KMS-11 (cell line): ENCODE measurements at regions not wholly inside any gene's neighbourhood (a gene's known extent, or its start where the extent isn't known, plus 50 kb on each side); places are given as distances from the start of the nearest gene placed in this dataset.

Source experiments
- H2AFZ ChIP-seq: fragments of 200-600 bp; sonication (generic); 2 replicates; pipeline ENCODE4 v1.6.1; 2016; ENCODE audit warnings: antibody characterized with exemption, mixed run types, low read depth
- H3K27ac ChIP-seq: fragments of 200-600 bp; sonication (generic); 2 replicates; pipeline ENCODE4 v1.6.1; 2016; ENCODE audit warnings: mild to moderate bottlenecking, mixed run types
- H3K27me3 ChIP-seq: fragments of 200-600 bp; sonication (generic); 2 replicates; pipeline ENCODE4 v1.6.1; 2017; ENCODE audit warnings: mild to moderate bottlenecking, low read depth, mixed run types, moderate library complexity; ENCODE audit not compliant: insufficient read depth
- H3K36me3 ChIP-seq: fragments of 200-600 bp; sonication (generic); 2 replicates; pipeline ENCODE4 v1.6.1; 2017; ENCODE audit warnings: mild to moderate bottlenecking, mixed run types; ENCODE audit not compliant: insufficient read depth
- H3K4me1 ChIP-seq: fragments of 200-600 bp; sonication (generic); 2 replicates; pipeline ENCODE4 v1.6.1; 2016; ENCODE audit warnings: mild to moderate bottlenecking, low read depth, mixed run types; ENCODE audit not compliant: poor library complexity, severe bottlenecking
- H3K4me2 ChIP-seq: fragments of 200-600 bp; sonication (generic); 2 replicates; pipeline ENCODE4 v1.7.0; 2016; ENCODE audit warnings: mild to moderate bottlenecking, mixed run types
- H3K4me3 ChIP-seq: fragments of 200-600 bp; sonication (generic); IDR thresholded peaks from 2 replicates; pipeline ENCODE4 v1.6.1; 2017; ENCODE audit warnings: low read depth, low read length, mixed read lengths; ENCODE audit not compliant: insufficient read depth
- H3K79me2 ChIP-seq: fragments of 200-600 bp; sonication (generic); 2 replicates; pipeline ENCODE4 v1.6.1; 2016; ENCODE audit warnings: low read depth, mixed run types; ENCODE audit not compliant: insufficient read depth
- H3K9ac ChIP-seq: fragments of 200-600 bp; sonication (generic); 2 replicates; pipeline ENCODE4 v1.6.1; 2016; ENCODE audit warnings: mild to moderate bottlenecking, mixed run types
- H4K20me1 ChIP-seq: fragments of 200-600 bp; sonication (generic); 2 replicates; pipeline ENCODE4 v1.6.1; 2016; ENCODE audit warnings: mild to moderate bottlenecking, mixed run types; ENCODE audit not compliant: insufficient read depth
- TF ChIP-seq, protein P1 (sequence below): fragments of 200-600 bp; sonication (generic); conservative IDR thresholded peaks from 2 replicates; pipeline ENCODE4 v1.6.1; 2017; ENCODE audit warnings: low read depth, mild to moderate bottlenecking, antibody characterized with exemption, low read length, moderate library complexity, mixed read lengths

DNA sequence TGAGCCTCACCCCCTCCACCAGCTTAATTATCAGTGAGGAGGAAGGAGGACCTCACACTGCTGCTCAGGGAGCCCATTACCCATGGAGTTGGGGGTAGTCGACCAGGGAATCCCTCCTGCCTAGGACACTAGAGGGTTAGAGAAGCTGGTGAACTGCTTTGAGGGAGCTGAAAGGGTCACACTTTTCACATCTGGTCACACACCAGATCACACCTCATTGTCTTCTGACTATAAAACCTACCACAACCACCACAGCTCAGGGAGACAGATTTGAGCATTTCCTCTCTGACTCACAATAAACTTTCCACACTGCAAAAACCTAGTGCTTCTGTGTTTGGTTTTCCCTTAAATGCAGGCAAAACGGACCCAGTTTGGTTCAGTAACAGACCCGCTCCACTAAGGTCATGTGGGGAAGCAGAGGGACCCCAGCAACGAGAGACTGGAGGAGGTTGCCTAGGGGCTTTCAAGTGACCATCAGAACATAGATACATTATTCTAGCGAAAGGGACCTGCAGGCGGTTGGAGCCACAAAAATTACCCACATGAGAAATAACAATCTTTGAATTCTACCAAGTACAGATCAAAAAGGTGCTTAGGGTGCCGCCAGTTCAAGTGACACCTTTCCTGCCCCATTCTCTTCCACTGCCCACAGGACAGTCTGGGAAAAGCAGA lies 151.4 kb upstream of the AVPR1A start:
- no peak overlapping the region for H3K4me2 ChIP-seq
- no peak overlapping the region for H3K4me3 ChIP-seq
- no peak overlapping the region for H2AFZ ChIP-seq
- H3K4me1 ChIP-seq, result no peaks in the 10 kb centered on the region
- no peak overlapping the region for H3K27ac ChIP-seq
- no peaks in the 10 kb centered on the region for H3K79me2 ChIP-seq
- TF ChIP-seq, protein P1, sequence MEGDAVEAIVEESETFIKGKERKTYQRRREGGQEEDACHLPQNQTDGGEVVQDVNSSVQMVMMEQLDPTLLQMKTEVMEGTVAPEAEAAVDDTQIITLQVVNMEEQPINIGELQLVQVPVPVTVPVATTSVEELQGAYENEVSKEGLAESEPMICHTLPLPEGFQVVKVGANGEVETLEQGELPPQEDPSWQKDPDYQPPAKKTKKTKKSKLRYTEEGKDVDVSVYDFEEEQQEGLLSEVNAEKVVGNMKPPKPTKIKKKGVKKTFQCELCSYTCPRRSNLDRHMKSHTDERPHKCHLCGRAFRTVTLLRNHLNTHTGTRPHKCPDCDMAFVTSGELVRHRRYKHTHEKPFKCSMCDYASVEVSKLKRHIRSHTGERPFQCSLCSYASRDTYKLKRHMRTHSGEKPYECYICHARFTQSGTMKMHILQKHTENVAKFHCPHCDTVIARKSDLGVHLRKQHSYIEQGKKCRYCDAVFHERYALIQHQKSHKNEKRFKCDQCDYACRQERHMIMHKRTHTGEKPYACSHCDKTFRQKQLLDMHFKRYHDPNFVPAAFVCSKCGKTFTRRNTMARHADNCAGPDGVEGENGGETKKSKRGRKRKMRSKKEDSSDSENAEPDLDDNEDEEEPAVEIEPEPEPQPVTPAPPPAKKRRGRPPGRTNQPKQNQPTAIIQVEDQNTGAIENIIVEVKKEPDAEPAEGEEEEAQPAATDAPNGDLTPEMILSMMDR, result no peak
- no peaks in the 10 kb centered on the region for H3K27me3 ChIP-seq
- no peak overlapping the region for H3K9ac ChIP-seq
- no peaks in the 10 kb centered on the region for H3K36me3 ChIP-seq
- no peaks in the 10 kb centered on the region for H4K20me1 ChIP-seq

DNA sequence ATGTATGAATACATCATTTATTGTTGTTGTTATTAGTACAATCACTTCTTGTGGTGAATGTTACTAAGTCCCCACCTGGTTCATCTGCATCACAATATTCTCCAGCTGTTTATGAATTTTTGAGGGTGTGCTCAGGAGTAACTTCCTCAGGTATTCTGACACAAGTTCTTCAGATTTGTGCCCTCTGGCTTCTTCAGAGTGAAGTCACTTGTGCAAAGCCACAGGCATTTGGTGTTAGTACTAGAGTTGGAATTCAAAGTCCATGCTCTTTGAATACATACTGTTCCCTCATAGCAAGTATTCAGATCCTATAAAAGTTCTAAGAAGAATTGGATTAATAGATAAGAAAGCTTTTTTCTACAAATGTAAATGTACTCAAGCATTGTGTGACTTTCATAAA lies 150.3 kb upstream of the AVPR1A start:
- no peaks in the 10 kb centered on the region for H3K4me1 ChIP-seq
- TF ChIP-seq, protein P1, result no peak
- H3K27me3 ChIP-seq, result no peaks in the 10 kb centered on the region
- H3K4me3 ChIP-seq, result no peak overlapping the region
- H3K27ac ChIP-seq, result no peak overlapping the region
- no peaks in the 10 kb centered on the region for H4K20me1 ChIP-seq
- no peaks in the 10 kb centered on the region for H3K79me2 ChIP-seq
- H3K36me3 ChIP-seq, result no peaks in the 10 kb centered on the region
- no peak overlapping the region for H2AFZ ChIP-seq
- no peak overlapping the region for H3K4me2 ChIP-seq
- H3K9ac ChIP-seq, result no peak overlapping the region

DNA sequence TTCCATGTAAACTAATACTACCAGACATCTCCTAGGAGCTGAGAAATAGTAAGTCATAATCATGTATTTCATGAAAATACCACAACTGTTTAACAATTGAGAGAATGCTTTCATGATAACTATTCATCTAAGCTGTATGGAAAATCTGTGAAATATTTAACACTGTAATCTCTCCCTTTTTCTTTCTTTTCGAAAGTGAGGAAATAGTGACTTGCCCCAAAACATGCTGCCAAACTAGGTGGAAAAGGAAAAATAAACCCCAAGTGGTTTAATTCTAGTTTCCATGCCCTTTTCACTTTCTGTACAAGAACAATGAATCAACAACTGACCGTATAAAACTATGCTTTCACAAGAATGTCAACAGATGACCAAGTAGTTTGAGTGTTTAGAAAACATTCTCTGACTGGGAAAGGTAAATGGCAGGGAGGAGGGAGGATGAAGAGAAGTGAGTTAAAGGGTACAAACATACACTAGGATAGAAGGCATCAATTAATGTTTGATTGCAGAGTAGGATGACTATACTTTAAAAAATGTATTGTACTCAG lies 147.5 kb upstream of the AVPR1A start:
- Histone ChIP-seq H3K36me3 (no peaks in the 10 kb centered on the region), H3K4me3 (no peak overlapping the region), H4K20me1 (no peaks in the 10 kb centered on the region), H3K4me1 (no peaks in the 10 kb centered on the region), H3K4me2 (no peak overlapping the region), H2AFZ (no peak overlapping the region), H3K79me2 (no peaks in the 10 kb centered on the region), H3K27ac (no peak overlapping the region), H3K9ac (no peak overlapping the region), H3K27me3 (no peaks in the 10 kb centered on the region)
- TF ChIP-seq, protein P1, result no peak

DNA sequence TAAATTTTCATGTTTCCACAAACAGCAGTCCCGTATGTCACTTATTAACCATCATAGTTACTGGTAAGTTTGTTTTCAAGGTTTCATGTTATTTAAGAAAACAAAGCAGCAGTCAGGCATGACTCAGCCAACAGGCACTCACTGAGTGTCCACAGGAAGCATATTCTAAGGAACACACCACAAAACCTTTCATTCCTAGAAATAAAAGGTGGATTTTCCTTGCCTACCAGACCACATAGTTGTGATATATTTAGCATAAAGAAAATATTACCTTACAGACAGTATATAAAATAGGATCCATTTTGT lies 143.3 kb upstream of the AVPR1A start:
- H2AFZ ChIP-seq, result no peak overlapping the region
- H3K4me2 ChIP-seq, result no peak overlapping the region
- no peak overlapping the region for H3K27ac ChIP-seq
- TF ChIP-seq, protein P1, result no peak
- H3K79me2 ChIP-seq, result no peaks in the 10 kb centered on the region
- no peaks in the 10 kb centered on the region for H3K27me3 ChIP-seq
- no peak overlapping the region for H3K9ac ChIP-seq
- H3K4me1 ChIP-seq, result no peaks in the 10 kb centered on the region
- no peaks in the 10 kb centered on the region for H4K20me1 ChIP-seq
- H3K36me3 ChIP-seq, result no peaks in the 10 kb centered on the region
- H3K4me3 ChIP-seq, result no peak overlapping the region
